Heart left ventricle (tissue), 13 donors: ENCODE measurements at regions not wholly inside any gene's neighbourhood (a gene's known extent, or its start where the extent isn't known, plus 50 kb on each side); places are given as distances from the start of the nearest gene placed in this dataset.

Source experiments
- POLR2A ChIP-seq, 2 donors: fragments of 450-650 bp; IDR thresholded peaks; one replicate each; pipeline ENCODE4 v1.6.1; 2017; ENCODE audit warnings: antibody characterized with exemption in 2 of 2, mild to moderate bottlenecking in 2 of 2, moderate library complexity in 2 of 2
- TF ChIP-seq, protein P1 (sequence below), 12 donors: fragments of 200-600 bp; sonication (generic) in 4 of 12; IDR thresholded peaks; one replicate each; pipeline versions ENCODE4 v1.5.0 to v1.8.0; 2018 to 2022; ENCODE audit warnings: antibody characterized with exemption in 12 of 12, mild to moderate bottlenecking in 5 of 12
- donor health status: ischemic (EF 13 %, LVEDD 7.1; RV severe dilation, severe dysfunction).
- donor health status: DM: no; HTN: yes; CAD: no.
- donor health status: DM: no; HTN: no; CAD: no.
- donor health status: ischemic (EF 25% LVEDD 6.9; RV normal size, moderate dysfunction).
- donor health status: ischemic (EF 25% LVEDD 5.7; RV mildly dilated, moderate dysfunction).
- donor health status: ischemic (EF 35%, LVEDD 5.7; RV mildly dilated, moderate dysfunction).
- donor health status: nonischemic (EF 11% LVEDD 7.7; RV severe dilation, severe dysfunction).
- donor health status: DM: yes; HTN: yes; CAD: no.
- donor health status: PGD.
- donor health status: ischemic (EF 29% LVEDD 5.4; RV normal size, mild dysfunction).
- donor health status: nonischemic (EF 23%, LVEDD 6.1; RV moderate dilation, normal function).

DNA sequence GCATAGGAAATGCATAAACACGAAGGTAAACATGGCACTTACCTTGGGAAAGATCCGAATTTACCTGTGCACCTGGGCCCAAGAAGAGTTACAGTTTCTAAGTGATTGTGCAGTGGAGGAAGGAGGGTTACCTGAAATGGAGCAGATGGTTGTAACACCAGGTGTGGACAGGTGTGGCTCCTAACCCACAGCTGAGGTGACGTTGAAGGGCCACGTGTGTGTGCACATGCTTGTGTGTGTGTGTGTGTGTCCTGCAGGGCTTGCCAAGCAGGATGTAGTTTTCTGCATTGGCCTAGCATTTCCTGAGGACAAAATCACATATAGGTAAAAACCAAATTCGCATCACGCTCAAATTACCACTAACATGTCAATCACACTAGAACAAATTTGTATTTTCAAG lies 240.8 kb downstream of the ANKRD60 start:
- no peak for TF ChIP-seq POLR2A (IDR thresholded peaks at IDR 0.05)
- TF ChIP-seq, protein P1, sequence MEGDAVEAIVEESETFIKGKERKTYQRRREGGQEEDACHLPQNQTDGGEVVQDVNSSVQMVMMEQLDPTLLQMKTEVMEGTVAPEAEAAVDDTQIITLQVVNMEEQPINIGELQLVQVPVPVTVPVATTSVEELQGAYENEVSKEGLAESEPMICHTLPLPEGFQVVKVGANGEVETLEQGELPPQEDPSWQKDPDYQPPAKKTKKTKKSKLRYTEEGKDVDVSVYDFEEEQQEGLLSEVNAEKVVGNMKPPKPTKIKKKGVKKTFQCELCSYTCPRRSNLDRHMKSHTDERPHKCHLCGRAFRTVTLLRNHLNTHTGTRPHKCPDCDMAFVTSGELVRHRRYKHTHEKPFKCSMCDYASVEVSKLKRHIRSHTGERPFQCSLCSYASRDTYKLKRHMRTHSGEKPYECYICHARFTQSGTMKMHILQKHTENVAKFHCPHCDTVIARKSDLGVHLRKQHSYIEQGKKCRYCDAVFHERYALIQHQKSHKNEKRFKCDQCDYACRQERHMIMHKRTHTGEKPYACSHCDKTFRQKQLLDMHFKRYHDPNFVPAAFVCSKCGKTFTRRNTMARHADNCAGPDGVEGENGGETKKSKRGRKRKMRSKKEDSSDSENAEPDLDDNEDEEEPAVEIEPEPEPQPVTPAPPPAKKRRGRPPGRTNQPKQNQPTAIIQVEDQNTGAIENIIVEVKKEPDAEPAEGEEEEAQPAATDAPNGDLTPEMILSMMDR (IDR thresholded peaks at IDR 0.05): no peak
